Suprapubic skin (tissue), 4 donors: ENCODE measurements at regions not wholly inside any gene's neighbourhood (a gene's known extent, or its start where the extent isn't known, plus 50 kb on each side); places are given as distances from the start of the nearest gene placed in this dataset.

Experiments
- CTCF ChIP-seq, 2 donors: fragments of 200-600 bp in 1 of 2; fragments of 450-650 bp in 1 of 2; sonication (generic) in 1 of 2; IDR thresholded peaks; one replicate each; pipeline ENCODE4 v1.5.1; 2016 to 2019; ENCODE audit warnings: antibody characterized with exemption in 2 of 2, mild to moderate bottlenecking in 1 of 2, moderate library complexity in 1 of 2
- EP300 ChIP-seq: sonication (generic); formaldehyde crosslinking; IDR thresholded peaks from one replicate; pipeline ENCODE4 v1.6.1; 2017; ENCODE audit warnings: antibody characterized with exemption
- POLR2AphosphoS5 ChIP-seq, 3 donors: sonication (generic); formaldehyde crosslinking; IDR thresholded peaks; one replicate each; pipeline ENCODE4 v1.6.1; 2017; ENCODE audit warnings: antibody characterized with exemption in 3 of 3

GRCh38 chr15:61390138-61390537 is 161.0 kb upstream of the RORA start:
- TF ChIP-seq CTCF (IDR thresholded peaks at IDR 0.05) (no peak), POLR2AphosphoS5 (IDR thresholded peaks at IDR 0.05) (no peak), EP300 (no peak)
